ENCODE measurements at regions not wholly inside any gene's neighbourhood (a gene's known extent, or its start where the extent isn't known, plus 50 kb on each side); places are given as distances from the start of the nearest gene placed in this dataset.
A peak's percentile ranks its signal among the peaks of the same experiment; 100 is the strongest.

DNA sequence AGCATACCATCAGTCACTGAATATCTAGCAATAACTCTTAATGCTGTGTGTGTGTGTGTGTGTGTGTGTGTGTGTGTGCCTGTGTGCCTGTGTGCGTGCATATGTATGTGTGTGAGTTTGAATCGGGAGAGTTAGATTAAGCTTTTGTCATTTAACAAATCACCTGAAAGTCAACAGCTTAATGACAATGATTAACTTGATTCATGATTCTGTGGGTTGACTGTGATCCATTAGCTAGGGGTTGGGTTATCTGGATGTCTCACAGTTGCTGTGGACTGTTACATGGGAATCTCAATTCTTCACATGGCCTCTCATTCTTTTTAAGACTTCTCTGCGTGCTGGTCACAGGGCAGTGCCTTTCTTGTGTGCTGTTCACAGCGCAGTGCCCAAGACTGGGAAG is 639.0 kb upstream of the SORCS1 start:
- Histone ChIP-seq H3K36me3 (ENCODE audit: control insufficient read depth in 2 of 4, insufficient read depth in 4 of 4, low read length in 3 of 4) (no peaks in the 10 kb centered on the region), H2BK15ac (ENCODE audit: low read length) (no peak overlapping the region), H3K4me3 (ENCODE audit: extremely low read depth in 1 of 4, insufficient read depth in 2 of 4, low read depth in 3 of 4, low read length in 4 of 4) (no peak overlapping the region), H2BK5ac (ENCODE audit: low read depth, low read length) (no peak overlapping the region), H3K4me1 (replicated peaks in 1 of 4; ENCODE audit: control insufficient read depth in 3 of 4, insufficient read depth in 4 of 4, low read length in 3 of 4) (no peaks in the 10 kb centered on the region; a peak in 1 of 7 replicates), H2BK120ac (replicated peaks; ENCODE audit: low read depth, low read length) (no peak overlapping the region), H4K5ac (ENCODE audit: insufficient read length, low read depth, low read length) (no peak overlapping the region), H3K4me2 (ENCODE audit: insufficient read depth in 1 of 2, low read depth in 2 of 2, low read length in 2 of 2) (no peak overlapping the region), H3K79me1 (ENCODE audit: low read depth, low read length) (no peaks in the 10 kb centered on the region), H3K23me2 (ENCODE audit: low read depth, low read length) (no peaks in the 10 kb centered on the region), H4K8ac (ENCODE audit: extremely low read depth, insufficient read depth, low read length) (no peak overlapping the region), H4K91ac (replicated peaks; ENCODE audit: insufficient read length, low read length) (no peak overlapping the region), H2AK5ac (ENCODE audit: low read depth, low read length) (no peak overlapping the region), H3K9ac (replicated peaks in 1 of 4; ENCODE audit: extremely low read depth in 1 of 4, low read depth in 3 of 4, low read length in 3 of 4) (no peak overlapping the region), H2BK12ac (ENCODE audit: low read depth, low read length) (no peak overlapping the region), H3K56ac (replicated peaks; ENCODE audit: insufficient read length, low read depth, low read length) (no peak overlapping the region), H3K14ac (ENCODE audit: insufficient read length) (no peak overlapping the region), H3K27me3 (replicated peaks in 1 of 4; ENCODE audit: control insufficient read depth in 3 of 4, extremely low read depth in 1 of 4, insufficient read depth in 3 of 4, low read length in 3 of 4) (no peaks in the 10 kb centered on the region), H3K23ac (ENCODE audit: insufficient read length) (no peak overlapping the region), H2BK20ac (ENCODE audit: low read length) (no peak overlapping the region), H3K9me3 (ENCODE audit: insufficient read depth in 2 of 2, low read depth in 1 of 2, low read length in 1 of 2) (no peaks in the 10 kb centered on the region), H2AFZ (ENCODE audit: low read length) (peak overlapping the region; percentile 20; the same call in 1 of the 2 replicates), H4K20me1 (replicated peaks in 1 of 2; ENCODE audit: control insufficient read depth in 1 of 2, insufficient read depth in 2 of 2, low read length in 2 of 2) (no peaks in the 10 kb centered on the region), H3K18ac (ENCODE audit: extremely low read depth, low read length) (no peak overlapping the region), H3K4ac (replicated peaks; ENCODE audit: insufficient read length, low read depth, low read length) (no peak overlapping the region), H3K27ac (ENCODE audit: low read depth, low read length) (no peak overlapping the region), H3K79me2 (ENCODE audit: control insufficient read depth in 1 of 2, insufficient read depth in 2 of 2, low read length in 2 of 2) (no peaks in the 10 kb centered on the region)
- TF ChIP-seq BRCA1 (IDR thresholded peaks at IDR 0.05; ENCODE audit: low read depth, low read length) (no peak), POLR2A (IDR thresholded peaks at IDR 0.05; ENCODE audit: control extremely low read depth in 1 of 2, low read depth in 2 of 2, low read length in 2 of 2) (no peak), RNF2 (IDR thresholded peaks at IDR 0.05; ENCODE audit: borderline replicate concordance, low read depth, low read length, missing control alignments, poor library complexity, severe bottlenecking) (no peak), SAP30 (IDR thresholded peaks at IDR 0.05; ENCODE audit: insufficient read depth, insufficient replicate concordance, low read length) (no peak), POLR2AphosphoS5 (IDR thresholded peaks at IDR 0.05; ENCODE audit: low read depth, low read length) (no peak), CTBP2 (IDR thresholded peaks at IDR 0.05; ENCODE audit: borderline replicate concordance, insufficient read depth, insufficient read length, low read length) (no peak), EP300 (IDR thresholded peaks at IDR 0.05; ENCODE audit: borderline replicate concordance in 1 of 2, low read depth in 2 of 2, low read length in 2 of 2) (no peak), FOSL1 (IDR thresholded peaks at IDR 0.05; ENCODE audit: insufficient read depth, low read depth, low read length) (no peak)
- TF ChIP-seq, protein P1, sequence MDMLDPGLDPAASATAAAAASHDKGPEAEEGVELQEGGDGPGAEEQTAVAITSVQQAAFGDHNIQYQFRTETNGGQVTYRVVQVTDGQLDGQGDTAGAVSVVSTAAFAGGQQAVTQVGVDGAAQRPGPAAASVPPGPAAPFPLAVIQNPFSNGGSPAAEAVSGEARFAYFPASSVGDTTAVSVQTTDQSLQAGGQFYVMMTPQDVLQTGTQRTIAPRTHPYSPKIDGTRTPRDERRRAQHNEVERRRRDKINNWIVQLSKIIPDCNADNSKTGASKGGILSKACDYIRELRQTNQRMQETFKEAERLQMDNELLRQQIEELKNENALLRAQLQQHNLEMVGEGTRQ (IDR thresholded peaks at IDR 0.05; ENCODE audit: low read length) = no peak
- no peak for DNase-seq (ENCODE audit: low read depth in 1 of 2, low spot score in 2 of 2)
- 78% methylated on average over 3 of the region's 4 CpGs; no CpG with 5 or more reads in 1 of the 2 experiments for WGBS, 2 experiments (ENCODE audit: extremely low coverage in 1 of 2, insufficient coverage in 1 of 2, insufficient read length in 1 of 2, insufficient replicate concordance in 2 of 2, low coverage in 1 of 2, low lambda C conversion rate in 2 of 2, missing lambda C conversion rate in 1 of 2)
- no peak for FAIRE-seq
- ChIA-PET POLR2A (ENCODE audit: partially characterized antibody) (no interaction called here), CTCF (ENCODE audit: partially characterized antibody) (interaction anchor here (0.7 to 1.6 kb wide), 4 partner anchors 11 to 394 kb away, joined by 3 to 4 read pairs (median 3); no protein-coding TSS in a partner anchor)
